GF-D8 (cell line): ENCODE measurements at regions not wholly inside any gene's neighbourhood (a gene's known extent, or its start where the extent isn't known, plus 50 kb on each side); places are given as distances from the start of the nearest gene placed in this dataset.

Experiments
- DNase-seq: peaks from one replicate; lab custom pipeline; 2025; lab: John Stamatoyannopoulos, UW

- no peak for DNase-seq
Observed at GRCh38 chr18:40447820-40448219, 1507.2 kb upstream of the PIK3C3 start.

- DNase-seq: no peak
Observed at GRCh38 chr18:40440088-40440487, 1514.9 kb upstream of the PIK3C3 start.

DNA sequence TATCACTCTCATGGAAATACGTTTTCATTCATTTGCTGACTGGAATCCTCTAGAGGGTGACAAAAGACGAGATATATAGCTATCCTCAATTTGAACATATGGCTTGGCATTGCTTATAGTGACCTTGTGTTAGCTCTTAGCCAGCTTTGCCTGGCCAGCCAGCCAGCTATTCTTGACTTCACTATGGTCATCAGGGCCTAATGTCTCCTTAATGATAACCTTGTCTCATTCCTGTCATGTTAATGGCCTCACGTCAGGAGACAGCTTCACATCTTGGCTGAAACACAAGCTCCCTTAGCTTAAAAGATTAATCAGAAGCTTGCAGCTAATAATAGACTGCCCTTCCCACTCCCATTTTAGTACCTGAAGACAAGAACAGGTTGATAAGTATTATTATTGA, 1517.5 kb upstream of the PIK3C3 start:
- DNase-seq: no peak

GRCh38 chr18:40431071-40431985, 1523.7 kb upstream of the PIK3C3 start:
- DNase-seq: no peak

- no peak for DNase-seq
Observed at GRCh38 chr18:40423291-40423690, 1531.7 kb upstream of the PIK3C3 start.

GRCh38 chr18:40420675-40421074, 1534.4 kb upstream of the PIK3C3 start:
- DNase-seq: no peak

DNA sequence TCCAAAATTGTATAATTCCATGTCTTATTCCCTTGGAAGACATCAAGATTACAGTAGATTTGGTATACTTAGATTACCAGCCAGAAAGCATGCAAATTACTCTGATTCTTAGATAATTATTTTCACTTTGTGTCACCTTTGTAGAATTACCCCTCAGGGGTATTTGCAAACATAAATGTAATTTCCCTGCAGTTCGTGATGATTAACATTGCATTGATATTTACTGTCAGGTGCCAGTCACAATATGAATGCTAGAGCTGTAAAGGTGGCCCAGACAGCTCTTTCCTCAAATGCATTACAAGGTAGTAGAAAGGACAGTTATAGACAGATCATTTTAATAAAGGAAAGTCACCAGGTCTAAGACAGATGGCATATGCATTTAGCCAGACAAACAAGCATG, 1537.5 kb upstream of the PIK3C3 start:
- no peak for DNase-seq

GRCh38 chr18:40415821-40416220, 1539.2 kb upstream of the PIK3C3 start:
- DNase-seq: no peak

- DNase-seq: no peak
Observed at GRCh38 chr18:40415176-40415791, 1539.8 kb upstream of the PIK3C3 start.

DNA sequence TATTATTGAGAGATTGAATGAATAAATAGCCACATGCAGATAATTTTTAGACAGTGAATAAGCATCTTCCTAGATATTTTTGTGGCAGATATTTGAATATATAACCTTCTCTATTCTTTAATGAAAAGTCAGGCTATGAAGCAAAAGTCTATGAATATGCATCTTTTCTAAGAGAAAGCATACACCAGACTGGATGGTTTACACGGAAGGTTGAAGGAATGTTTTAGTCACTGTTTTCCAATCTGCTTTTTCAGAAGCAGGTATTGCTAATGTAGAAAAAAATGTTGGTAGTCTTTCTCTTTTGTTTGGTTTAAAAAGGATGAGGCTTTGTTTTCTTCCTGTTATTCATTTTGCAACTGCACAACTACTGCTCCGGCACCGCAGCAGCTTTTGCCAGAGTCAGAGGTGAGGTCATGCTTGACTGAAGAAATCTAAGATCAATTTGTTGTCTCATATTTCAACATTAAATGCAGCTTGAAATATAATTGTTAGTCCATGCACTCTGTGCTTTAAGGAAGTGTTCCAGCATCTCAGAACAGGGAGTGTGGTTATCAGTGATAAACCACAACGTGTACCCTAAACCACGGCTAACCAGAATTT, 1540.8 kb upstream of the PIK3C3 start:
- no peak for DNase-seq

- no peak for DNase-seq
Observed at GRCh38 chr18:40413160-40413559, 1541.9 kb upstream of the PIK3C3 start.

- DNase-seq: no peak
Observed at GRCh38 chr18:40412410-40412809, 1542.6 kb upstream of the PIK3C3 start.

DNA sequence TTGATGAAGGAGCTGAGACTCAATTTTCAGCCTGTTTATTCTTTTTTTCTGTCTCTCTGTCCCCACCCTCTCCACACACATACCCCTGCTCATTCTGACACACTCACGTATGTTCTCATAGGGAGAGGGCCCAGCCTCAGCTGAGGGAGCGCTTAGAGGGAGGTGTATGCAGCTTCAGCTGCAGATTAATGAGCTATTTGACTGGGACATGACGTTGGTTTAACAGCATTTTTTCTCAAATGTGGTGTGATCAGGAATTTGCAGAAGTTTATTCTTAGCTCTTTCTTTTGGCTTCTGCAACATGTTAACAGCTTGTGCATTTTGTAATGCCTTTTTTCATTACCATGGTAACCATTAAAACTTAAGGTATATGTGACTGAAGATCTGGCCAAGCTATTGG, 1547.1 kb upstream of the PIK3C3 start:
- no peak for DNase-seq

GRCh38 chr18:40404284-40404683, 1550.8 kb upstream of the PIK3C3 start:
- no peak for DNase-seq

DNA sequence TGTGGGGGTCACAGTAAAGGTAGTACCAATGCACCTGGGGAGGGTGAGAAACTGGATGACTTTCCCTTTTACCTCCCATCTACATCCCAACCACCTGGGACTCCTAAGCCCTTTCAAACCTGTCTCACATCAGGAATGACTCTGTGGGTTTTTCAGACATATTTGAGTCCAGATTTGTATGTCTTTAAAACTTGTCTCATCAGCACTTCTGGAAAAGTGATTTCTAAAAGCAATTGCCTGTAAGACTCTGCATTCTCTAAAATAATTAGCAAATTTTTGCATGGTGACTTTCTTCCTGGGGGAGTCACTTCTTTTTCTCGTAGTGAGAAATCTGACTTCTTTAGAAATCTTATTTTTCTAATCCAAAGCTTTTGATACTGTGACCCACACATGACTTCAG, 1553.0 kb upstream of the PIK3C3 start:
- no peak for DNase-seq

- DNase-seq: no peak
Observed at GRCh38 chr18:40388121-40388520, 1566.9 kb upstream of the PIK3C3 start.

GRCh38 chr18:40387130-40387787, 1567.8 kb upstream of the PIK3C3 start:
- no peak for DNase-seq

DNA sequence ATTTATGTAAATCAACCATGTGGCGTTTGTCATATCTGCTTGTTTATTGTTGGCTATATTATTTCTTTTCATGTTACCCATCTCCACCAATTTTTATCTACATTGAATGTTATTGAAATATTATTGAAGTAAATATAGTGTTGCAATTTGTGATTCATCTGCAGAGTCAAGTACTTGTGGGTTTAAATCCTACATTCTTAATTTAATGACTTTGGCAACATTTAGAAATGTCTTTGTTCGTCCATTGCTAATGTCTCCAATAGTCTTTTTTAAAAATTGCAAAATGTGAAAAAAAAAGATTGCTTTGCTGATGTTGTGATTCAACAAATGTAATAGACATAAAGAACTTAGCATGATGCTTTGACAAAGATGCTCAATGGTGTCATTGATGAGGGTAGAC, 1572.8 kb upstream of the PIK3C3 start:
- DNase-seq: no peak

- no peak for DNase-seq
Observed at GRCh38 chr18:40380686-40381439, 1574.2 kb upstream of the PIK3C3 start.

GRCh38 chr18:40375837-40376236, 1579.2 kb upstream of the PIK3C3 start:
- no peak for DNase-seq

DNA sequence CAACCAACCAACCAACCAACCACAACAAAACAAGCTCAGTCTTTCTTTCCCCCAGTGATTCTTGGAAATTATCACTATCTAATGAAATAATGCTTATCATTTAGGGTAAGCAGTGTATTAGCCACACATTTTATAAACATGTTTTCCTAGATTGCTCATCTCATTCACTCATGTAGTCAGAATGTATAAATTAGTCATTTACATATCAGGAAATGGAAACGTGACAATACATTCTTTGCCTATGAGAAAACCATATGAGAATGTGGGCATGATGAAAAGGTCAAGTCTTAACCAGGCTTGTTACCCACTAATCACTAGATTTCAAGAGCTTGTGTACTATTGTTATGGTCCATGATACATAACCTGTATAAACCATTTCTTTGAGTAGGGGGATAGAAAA, 1583.4 kb upstream of the PIK3C3 start:
- no peak for DNase-seq

GRCh38 chr18:40367576-40367975, 1587.5 kb upstream of the PIK3C3 start:
- no peak for DNase-seq
